ENCODE measurements at regions not wholly inside any gene's neighbourhood (a gene's known extent, or its start where the extent isn't known, plus 50 kb on each side); places are given as distances from the start of the nearest gene placed in this dataset.

DNA sequence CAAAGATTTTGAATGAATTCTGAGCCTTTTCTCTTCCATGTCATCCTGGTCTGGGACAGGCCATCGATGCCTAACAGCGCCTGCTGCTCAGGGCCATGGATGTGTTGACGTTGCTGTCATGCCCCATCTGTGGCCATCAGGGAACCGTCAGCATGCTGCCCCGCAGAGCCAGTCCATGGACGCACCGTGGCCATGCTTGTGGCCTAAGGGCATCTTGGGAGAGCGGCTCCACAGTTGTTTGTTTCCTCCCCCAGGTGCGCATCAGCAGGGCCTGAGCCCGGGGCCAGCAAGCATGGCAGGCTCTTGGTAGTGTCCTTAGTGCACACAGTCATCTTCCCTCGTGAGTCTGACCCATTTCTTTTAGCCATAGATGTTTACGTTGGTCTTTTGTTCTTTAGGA is 142.7 kb downstream of the VAPA start:
- 100% methylated on average over 6 of the region's 12 CpGs; no CpG with 5 or more reads in 1 of the 2 experiments for WGBS, 2 experiments (ENCODE audit: extremely low coverage in 2 of 2, insufficient read length in 1 of 2)
- no peak overlapping the region for H3K9ac ChIP-seq (ENCODE audit: low read depth, low read length)
- peak overlapping the region; percentile 81 to 93; a peak in 3 of 4 replicates for H4K8ac ChIP-seq (ENCODE audit: low read depth in 2 of 2, low read length in 2 of 2)
- H2AK5ac ChIP-seq (ENCODE audit: low read depth, low read length) = peak overlapping the region; percentile 98
- intact Hi-C loops (cut with micrococcal nuclease) (loop anchor here (5.0 kb wide), 1 partner anchor 466 kb away; no protein-coding TSS in a partner anchor), in situ Hi-C loops (cut with MboI; ENCODE audit: low sequenced_read_pairs) (no loop called here), dilution Hi-C loops (cut with HindIII; ENCODE audit: low sequenced_read_pairs, unreplicated experiment) (no loop called here)
- H3K23ac ChIP-seq (ENCODE audit: low read depth, low read length) = no peak overlapping the region; the same call in 1 of the 2 replicates
- BruUV-seq (replicated peaks) = no TSS peak
- H2AFZ ChIP-seq (replicated peaks; ENCODE audit: low read length, poor library complexity) = no peak overlapping the region
- peak overlapping the region; percentile 99 for H2BK120ac ChIP-seq (ENCODE audit: low read depth, low read length)
- ATAC-seq (ENCODE audit: low read depth) (no peak), DNase-seq (no peak)
- H3K9me3 ChIP-seq (ENCODE audit: control insufficient read depth, insufficient read depth, low read length) = no peaks in the 10 kb centered on the region
- H4K5ac ChIP-seq (ENCODE audit: low read depth, low read length) = no peak overlapping the region
- peak overlapping the region; percentile 97 for H4K91ac ChIP-seq (ENCODE audit: insufficient read depth, low read depth, low read length)
- ChIA-PET CTCF (no interaction called here), POLR2A (ENCODE audit: unreplicated experiment) (interaction anchor here (0.6 kb wide), 1 partner anchor 277 kb away, joined by 3 read pairs; no protein-coding TSS in a partner anchor)
- no peak overlapping the region for H3K4me3 ChIP-seq (ENCODE audit: insufficient read depth, low read depth, low read length)
- peak overlapping the region; percentile 22 for H2AK9ac ChIP-seq (replicated peaks; ENCODE audit: low read depth, low read length, poor library complexity)
- H3K36me3 ChIP-seq (ENCODE audit: control insufficient read depth, insufficient read depth, low read length) = no peaks in the 10 kb centered on the region
- H2BK20ac ChIP-seq (ENCODE audit: low read depth, low read length) = peak overlapping the region; percentile 95
- no peak overlapping the region for H3K4me2 ChIP-seq (ENCODE audit: low read depth, low read length)
- H3K56ac ChIP-seq (ENCODE audit: extremely low read depth, insufficient read depth, low read length) = no peak overlapping the region
- peaks cover 2% of the 10 kb centered on the region; the same call in 1 of the 2 replicates for H4K20me1 ChIP-seq (ENCODE audit: insufficient read depth, low read length)
- no peak overlapping the region for H3K27ac ChIP-seq (ENCODE audit: insufficient read depth, low read length)
- peak overlapping the region; percentile 99 for H3K4ac ChIP-seq (ENCODE audit: low read depth, low read length)
- peak overlapping the region; percentile 95 for H3K18ac ChIP-seq (ENCODE audit: low read depth, low read length)
- H2BK15ac ChIP-seq (ENCODE audit: low read depth, low read length) = peak overlapping the region; percentile 97; the same call in 2 of the 3 replicates
- H3K27me3 ChIP-seq (ENCODE audit: control insufficient read depth, insufficient read depth, low read length) = no peaks in the 10 kb centered on the region
- H3K9me1 ChIP-seq (ENCODE audit: insufficient read depth, low read length) = peaks cover 31% of the 10 kb centered on the region
- 0 out of 4 replicates have a peak, but pooled peaks cover 0 to 5% of the 10 kb centered on the region in 2 experiments for H3K79me1 ChIP-seq (ENCODE audit: low read depth in 1 of 2, low read length in 2 of 2)
- peaks cover 38% of the 10 kb centered on the region for H3K4me1 ChIP-seq (ENCODE audit: control insufficient read depth, insufficient read depth, low read length)
- peak overlapping the region; percentile 88 for H3K14ac ChIP-seq (replicated peaks; ENCODE audit: low read depth, low read length)
- H2BK5ac ChIP-seq (ENCODE audit: low read depth, low read length, poor library complexity, severe bottlenecking) = peak overlapping the region; percentile 18
- TF ChIP-seq SMC3 (IDR thresholded peaks at IDR 0.05; ENCODE audit: low read depth, low read length) = no peak
- no peak for TF ChIP-seq FOS (IDR thresholded peaks at IDR 0.05; ENCODE audit: low read depth, low read length)
- TF ChIP-seq RCOR1 (IDR thresholded peaks at IDR 0.05; ENCODE audit: insufficient replicate concordance, low read length) = no peak
- no peak for TF ChIP-seq RFX5 (IDR thresholded peaks at IDR 0.05; ENCODE audit: low read depth, low read length)
- TF ChIP-seq MAZ (IDR thresholded peaks at IDR 0.05; ENCODE audit: borderline replicate concordance, low read depth, low read length) = no peak
- no peak for TF ChIP-seq RAD21 (IDR thresholded peaks at IDR 0.05; ENCODE audit: low read length)
- TF ChIP-seq BHLHE40 (IDR thresholded peaks at IDR 0.05; ENCODE audit: low read depth, low read length) = no peak
- no peak for TF ChIP-seq MXI1 (IDR thresholded peaks at IDR 0.05; ENCODE audit: borderline replicate concordance, low read depth, low read length)
- TF ChIP-seq, protein P1, sequence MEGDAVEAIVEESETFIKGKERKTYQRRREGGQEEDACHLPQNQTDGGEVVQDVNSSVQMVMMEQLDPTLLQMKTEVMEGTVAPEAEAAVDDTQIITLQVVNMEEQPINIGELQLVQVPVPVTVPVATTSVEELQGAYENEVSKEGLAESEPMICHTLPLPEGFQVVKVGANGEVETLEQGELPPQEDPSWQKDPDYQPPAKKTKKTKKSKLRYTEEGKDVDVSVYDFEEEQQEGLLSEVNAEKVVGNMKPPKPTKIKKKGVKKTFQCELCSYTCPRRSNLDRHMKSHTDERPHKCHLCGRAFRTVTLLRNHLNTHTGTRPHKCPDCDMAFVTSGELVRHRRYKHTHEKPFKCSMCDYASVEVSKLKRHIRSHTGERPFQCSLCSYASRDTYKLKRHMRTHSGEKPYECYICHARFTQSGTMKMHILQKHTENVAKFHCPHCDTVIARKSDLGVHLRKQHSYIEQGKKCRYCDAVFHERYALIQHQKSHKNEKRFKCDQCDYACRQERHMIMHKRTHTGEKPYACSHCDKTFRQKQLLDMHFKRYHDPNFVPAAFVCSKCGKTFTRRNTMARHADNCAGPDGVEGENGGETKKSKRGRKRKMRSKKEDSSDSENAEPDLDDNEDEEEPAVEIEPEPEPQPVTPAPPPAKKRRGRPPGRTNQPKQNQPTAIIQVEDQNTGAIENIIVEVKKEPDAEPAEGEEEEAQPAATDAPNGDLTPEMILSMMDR (conservative IDR thresholded peaks at IDR 0.05; ENCODE audit: low read depth, low read length) = no peak
- no peak for TF ChIP-seq MAFK (IDR thresholded peaks at IDR 0.05; ENCODE audit: low read depth, low read length)
- no peak for TF ChIP-seq CEBPB (IDR thresholded peaks at IDR 0.05; ENCODE audit: low read depth, low read length)
- no peak for TF ChIP-seq NFE2L2 (IDR thresholded peaks at IDR 0.05; ENCODE audit: low read depth, low read length)
- no peak for TF ChIP-seq POLR2A (IDR thresholded peaks at IDR 0.05; ENCODE audit: low read depth, low read length)
- TF ChIP-seq CHD1 (IDR thresholded peaks at IDR 0.05; ENCODE audit: low read depth, low read length) = no peak
- TF ChIP-seq, protein P2, sequence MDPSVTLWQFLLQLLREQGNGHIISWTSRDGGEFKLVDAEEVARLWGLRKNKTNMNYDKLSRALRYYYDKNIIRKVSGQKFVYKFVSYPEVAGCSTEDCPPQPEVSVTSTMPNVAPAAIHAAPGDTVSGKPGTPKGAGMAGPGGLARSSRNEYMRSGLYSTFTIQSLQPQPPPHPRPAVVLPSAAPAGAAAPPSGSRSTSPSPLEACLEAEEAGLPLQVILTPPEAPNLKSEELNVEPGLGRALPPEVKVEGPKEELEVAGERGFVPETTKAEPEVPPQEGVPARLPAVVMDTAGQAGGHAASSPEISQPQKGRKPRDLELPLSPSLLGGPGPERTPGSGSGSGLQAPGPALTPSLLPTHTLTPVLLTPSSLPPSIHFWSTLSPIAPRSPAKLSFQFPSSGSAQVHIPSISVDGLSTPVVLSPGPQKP (IDR thresholded peaks at IDR 0.05; ENCODE audit: borderline replicate concordance, low read depth, low read length) = no peak

Data from IMR-90 (cell line).